Stimulated activated CD4-positive, alpha-beta T cell treated with anti-CD3 and anti-CD28 coated beads, TNF-alpha, amount 100 ng/mL, for 1 hour (primary cell): ENCODE measurements at regions not wholly inside any gene's neighbourhood (a gene's known extent, or its start where the extent isn't known, plus 50 kb on each side); places are given as distances from the start of the nearest gene placed in this dataset.
"Not testable (repeated sequence)": the region's sequence is repeated elsewhere in the genome, so short reads cannot be mapped to it uniquely, and the experiment has no call there.

ENCODE experiments used
- DNase-seq, 3 donors: peaks; one replicate each; pipeline ENCODE4 v3.0.0-alpha.2; 2020; ENCODE audit warnings: low read depth in 3 of 3, low spot score in 1 of 3

- no peak for DNase-seq
Measured at GRCh38 chr9:89695441-89695891, 90.7 kb downstream of the GADD45G start.

- DNase-seq: not testable (repeated sequence)
Measured at GRCh38 chr9:89695979-89696378, 91.2 kb downstream of the GADD45G start.

- no peak for DNase-seq
Measured at GRCh38 chr9:89696780-89697179, 92.0 kb downstream of the GADD45G start.

GRCh38 chr9:89697553-89697952 lies 92.7 kb downstream of the GADD45G start:
- no peak for DNase-seq

GRCh38 chr9:89698411-89699005 lies 93.7 kb downstream of the GADD45G start:
- DNase-seq: no peak

GRCh38 chr9:89699646-89700045 lies 94.8 kb downstream of the GADD45G start:
- DNase-seq: no peak

- peak; percentile 20 to 63 (median 43) for DNase-seq
Measured at GRCh38 chr9:89701221-89701798, 96.5 kb downstream of the GADD45G start.

- no peak for DNase-seq
Measured at GRCh38 chr9:89702401-89702800, 97.6 kb downstream of the GADD45G start.

GRCh38 chr9:89705651-89706050 lies 100.8 kb downstream of the GADD45G start:
- DNase-seq: no peak

- no peak for DNase-seq
Measured at GRCh38 chr9:89706086-89706485, 101.3 kb downstream of the GADD45G start.

GRCh38 chr9:89706731-89707191 lies 101.9 kb downstream of the GADD45G start:
- DNase-seq: no peak

- no peak for DNase-seq
Measured at GRCh38 chr9:89710697-89711096, 105.9 kb downstream of the GADD45G start.

GRCh38 chr9:89711866-89712265 lies 107.1 kb downstream of the GADD45G start:
- no peak for DNase-seq

GRCh38 chr9:89712283-89712682 lies 107.5 kb downstream of the GADD45G start:
- DNase-seq: no peak

GRCh38 chr9:89714321-89714720 lies 109.5 kb downstream of the GADD45G start:
- no peak for DNase-seq

GRCh38 chr9:89715318-89715858 lies 110.6 kb downstream of the GADD45G start:
- DNase-seq: no peak

GRCh38 chr9:89715881-89716280 lies 111.1 kb downstream of the GADD45G start:
- DNase-seq: no peak

GRCh38 chr9:89716559-89716958 lies 111.7 kb downstream of the GADD45G start:
- no peak for DNase-seq

GRCh38 chr9:89718176-89718575 lies 113.4 kb downstream of the GADD45G start:
- no peak for DNase-seq

- DNase-seq: no peak
Measured at GRCh38 chr9:89718651-89719050, 113.8 kb downstream of the GADD45G start.

- DNase-seq: no peak
Measured at GRCh38 chr9:89719202-89719601, 114.4 kb downstream of the GADD45G start.

- no peak for DNase-seq
Measured at GRCh38 chr9:89720696-89721175, 115.9 kb downstream of the GADD45G start.
